GM19351 (cell line): ENCODE measurements at regions not wholly inside any gene's neighbourhood (a gene's known extent, or its start where the extent isn't known, plus 50 kb on each side); places are given as distances from the start of the nearest gene placed in this dataset.

ENCODE experiments used
- ATAC-seq: cut with Tn5 transposase; IDR thresholded peaks from one replicate; pipeline ENCODE4 v1.9.1; 2021; ENCODE audit warnings: mild to moderate bottlenecking, moderate library complexity; ENCODE audit not compliant: unreplicated experiment

DNA sequence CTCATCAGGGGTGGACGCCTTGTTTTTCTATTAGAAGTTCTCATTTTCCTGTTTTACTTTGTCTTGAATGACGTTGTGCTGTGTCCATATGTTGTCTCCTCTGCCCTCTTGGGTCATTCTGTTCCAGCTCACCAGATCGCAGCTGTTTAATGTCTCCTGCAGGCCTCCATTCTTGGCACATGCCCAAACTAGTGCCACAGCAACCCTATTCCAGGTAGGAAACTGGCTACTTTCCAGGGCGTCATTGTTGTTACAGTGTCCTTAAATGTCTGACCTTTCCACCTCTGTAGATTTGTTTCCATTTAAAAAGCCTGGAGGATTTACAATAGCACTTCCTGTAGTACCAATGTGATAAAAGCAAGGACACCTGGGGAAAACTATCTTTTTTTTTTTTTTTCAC is 500.7 kb downstream of the METTL4 start:
- no peak for ATAC-seq

DNA sequence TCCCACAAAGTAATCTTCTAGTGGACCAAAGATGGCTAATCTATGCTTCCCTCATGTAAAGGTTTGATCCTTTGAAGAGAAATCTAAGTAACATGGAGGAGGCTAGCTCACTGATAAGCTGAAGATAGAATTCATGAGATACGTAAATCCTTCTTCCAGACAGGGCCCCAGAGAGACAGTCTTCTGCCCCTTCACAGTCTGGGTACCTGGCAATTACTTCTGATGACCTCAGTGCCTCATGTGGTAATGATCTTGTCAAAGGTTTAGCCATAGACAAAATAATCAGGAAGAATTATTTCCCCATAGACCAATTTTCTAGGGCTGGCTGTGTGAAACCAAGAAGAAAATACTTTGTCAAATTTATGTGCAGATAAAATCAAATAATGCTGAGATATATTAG is 495.8 kb downstream of the METTL4 start:
- ATAC-seq = no peak

DNA sequence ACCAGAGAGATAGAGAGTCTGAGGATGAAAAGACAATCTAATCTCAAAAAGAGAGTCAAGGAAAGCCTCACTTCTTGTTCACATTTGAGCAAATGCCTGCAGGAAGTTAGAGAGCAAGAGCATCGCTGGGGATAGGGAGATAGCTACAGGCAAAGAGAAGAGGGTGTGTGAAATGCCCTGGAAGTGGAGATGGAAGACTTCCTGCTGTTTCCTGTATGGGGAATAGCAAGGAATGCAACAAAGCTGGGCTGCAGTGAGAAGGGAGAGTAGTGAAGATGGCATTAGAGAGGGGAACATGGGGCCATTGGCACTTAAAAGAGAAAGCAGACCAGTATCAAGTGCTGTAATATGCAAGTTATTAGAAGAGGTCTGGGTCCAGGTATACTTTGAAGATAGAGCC is 488.6 kb downstream of the METTL4 start:
- ATAC-seq = no peak

- no peak for ATAC-seq
Measured at GRCh38 chr18:2083691-2084090, 487.6 kb downstream of the METTL4 start.

- no peak for ATAC-seq
Measured at GRCh38 chr18:2086439-2086838, 484.9 kb downstream of the METTL4 start.

GRCh38 chr18:2087877-2088673 is 483.2 kb downstream of the METTL4 start:
- no peak for ATAC-seq

DNA sequence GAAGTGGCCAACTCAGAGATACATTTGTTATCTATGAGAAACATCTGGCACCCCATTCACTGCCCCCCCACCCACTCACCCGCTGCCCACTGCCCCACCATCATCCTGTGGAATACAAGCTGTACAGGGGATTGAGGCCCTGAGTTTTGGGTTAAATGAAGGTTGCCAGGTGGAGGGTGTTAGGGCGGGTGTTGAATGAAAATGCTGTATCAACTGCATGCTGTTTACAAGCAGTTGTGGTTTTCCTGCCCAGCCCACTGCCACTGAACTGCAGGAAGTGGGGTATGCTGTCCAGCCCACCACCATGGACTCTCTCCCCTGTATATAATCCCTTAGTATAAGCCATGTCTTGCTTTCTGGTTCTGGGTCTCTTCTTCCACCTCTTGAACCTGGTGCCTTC is 481.9 kb downstream of the METTL4 start:
- no peak for ATAC-seq

DNA sequence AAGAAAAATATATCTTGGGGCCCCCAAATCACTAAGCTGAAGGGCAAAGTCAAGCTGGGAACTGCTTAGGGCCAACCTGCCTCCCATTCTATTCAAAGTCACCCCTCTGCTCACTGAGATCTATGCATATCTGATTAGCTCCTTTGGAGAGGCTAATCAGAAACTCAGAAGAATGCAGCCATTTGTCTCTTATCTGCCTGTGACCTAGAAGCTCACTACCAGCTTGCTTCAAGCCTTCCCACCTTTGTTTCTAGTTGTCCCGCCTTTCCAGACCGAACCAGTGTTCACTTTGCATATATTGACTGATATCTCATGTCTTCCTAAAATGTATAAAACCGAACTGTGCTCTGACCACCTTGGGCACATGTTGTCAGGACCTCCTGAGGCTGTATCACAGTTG is 479.4 kb downstream of the METTL4 start:
- no peak for ATAC-seq

DNA sequence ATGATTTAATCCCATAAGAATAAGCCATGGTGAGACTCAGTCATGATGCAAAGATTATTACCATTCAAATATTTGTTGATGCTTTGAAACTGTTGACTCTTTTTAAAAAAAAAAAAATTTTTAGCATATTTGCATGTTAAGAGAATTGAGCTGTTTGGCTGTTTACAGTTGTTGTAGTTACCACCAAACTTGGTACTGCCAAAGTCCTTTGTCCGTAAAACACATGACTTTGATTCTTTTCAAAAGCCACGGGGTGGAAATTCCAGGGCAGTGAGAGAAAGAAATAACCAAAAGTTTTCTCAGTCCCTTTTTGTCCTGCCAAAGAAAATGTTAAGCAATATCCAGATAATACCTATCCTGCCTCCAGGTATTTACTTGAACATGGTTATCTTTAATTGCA is 474.8 kb downstream of the METTL4 start:
- no peak for ATAC-seq

DNA sequence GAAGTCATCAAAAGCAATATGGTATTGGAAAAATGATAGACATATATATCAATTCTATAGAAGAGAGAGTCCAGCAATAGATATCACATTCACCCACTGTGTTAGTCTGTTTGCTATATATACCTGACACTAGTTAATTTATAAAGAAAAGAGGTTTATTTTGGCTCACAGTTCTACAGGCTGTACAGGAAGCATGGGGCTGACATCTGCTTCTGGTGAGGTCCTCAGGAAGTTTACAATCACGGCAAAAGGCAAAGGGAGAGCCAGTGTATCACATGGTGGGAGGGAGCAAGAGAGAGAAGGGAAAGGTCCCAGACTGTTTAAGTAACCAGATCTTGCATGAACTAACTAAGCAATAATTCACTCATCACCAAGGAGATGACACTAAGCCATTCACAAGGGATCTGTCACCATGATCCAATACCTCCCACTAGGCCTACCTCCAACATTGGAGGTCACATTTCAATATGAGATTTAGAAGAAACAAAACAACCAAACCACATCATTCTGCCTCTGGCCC is 470.6 kb downstream of the METTL4 start:
- no peak for ATAC-seq

DNA sequence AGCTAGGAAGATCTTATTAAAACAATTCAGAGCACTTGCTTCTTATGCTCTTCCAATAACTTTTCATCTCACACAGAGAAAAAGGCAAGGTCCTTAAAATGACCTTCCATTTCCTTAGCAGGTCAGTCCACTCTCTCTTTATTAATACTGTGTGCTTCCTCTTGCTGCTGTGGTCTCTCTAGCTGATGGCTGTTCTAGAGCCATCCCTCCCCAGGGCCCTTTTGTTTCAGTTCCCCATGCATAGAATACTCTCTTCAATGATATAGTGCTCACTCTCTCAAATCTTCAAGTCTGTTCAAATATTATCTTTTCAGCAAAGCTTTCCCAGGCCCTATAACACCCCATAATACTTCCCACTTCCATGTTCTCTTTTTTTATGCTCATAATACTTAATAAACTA is 469.3 kb downstream of the METTL4 start:
- peak; percentile 59 for ATAC-seq

DNA sequence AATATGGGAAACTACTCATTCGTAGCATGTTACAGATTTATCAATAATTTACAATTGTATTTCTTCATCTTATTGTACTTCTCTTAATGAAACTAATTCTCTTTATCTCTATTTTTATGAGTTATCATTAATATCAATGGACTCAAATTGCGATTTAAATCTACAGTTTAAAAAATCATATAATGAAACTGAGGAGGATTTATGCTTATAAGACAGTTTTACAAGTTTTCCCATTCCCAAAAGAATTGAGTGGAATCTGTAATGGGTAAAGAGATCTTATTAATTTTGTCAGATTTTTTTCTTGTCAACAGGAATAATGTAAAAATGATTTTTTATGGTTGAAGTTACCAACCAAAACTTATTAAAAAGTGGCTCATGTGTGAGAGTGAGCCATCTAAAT is 468.0 kb downstream of the METTL4 start:
- no peak for ATAC-seq

DNA sequence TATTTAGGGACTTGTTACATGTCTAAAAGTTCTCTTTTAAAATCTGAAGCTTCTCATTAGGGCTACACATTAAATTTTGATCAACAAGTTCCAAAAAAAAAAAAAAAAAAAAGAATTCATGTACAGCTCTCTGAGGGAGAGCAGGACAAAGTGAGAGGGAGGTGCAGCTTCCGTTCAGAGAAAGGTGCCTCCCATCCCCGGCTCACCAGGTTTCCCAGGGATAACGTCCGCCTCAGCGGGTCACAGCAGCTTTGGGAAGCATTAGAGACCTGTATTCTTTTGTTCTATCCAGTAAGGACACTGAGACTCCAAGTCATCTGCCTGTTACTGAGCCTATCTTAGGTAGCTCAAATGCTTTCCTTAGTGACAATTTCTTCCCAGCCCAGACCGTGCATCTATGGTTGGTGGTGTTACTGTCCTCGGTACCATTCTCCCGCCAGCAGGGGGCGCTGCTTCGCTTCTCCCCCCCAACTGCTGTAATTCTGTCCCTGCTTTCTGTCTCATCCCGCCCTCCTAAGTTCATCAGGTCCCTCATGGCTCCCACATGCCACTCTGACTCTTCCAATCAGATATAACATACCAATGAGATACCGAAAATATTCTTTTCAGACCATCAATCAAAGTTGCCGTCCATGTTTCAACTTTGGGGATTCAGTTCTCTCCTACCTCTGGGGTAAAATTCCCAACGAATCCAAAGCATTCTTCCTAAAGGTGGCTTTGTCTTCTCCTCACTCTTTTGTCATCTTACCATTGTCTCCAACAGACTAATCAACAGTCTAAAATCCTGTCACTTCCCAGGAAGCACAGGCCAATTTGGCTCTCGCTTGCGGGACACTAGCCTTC is 466.5 kb downstream of the METTL4 start:
- ATAC-seq = peak; percentile 76

- ATAC-seq = no peak
Measured at GRCh38 chr18:2108591-2108990, 462.7 kb downstream of the METTL4 start.

- ATAC-seq = no peak
Measured at GRCh38 chr18:2111456-2111855, 459.8 kb downstream of the METTL4 start.

- ATAC-seq = no peak
Measured at GRCh38 chr18:2112435-2113045, 458.8 kb downstream of the METTL4 start.

DNA sequence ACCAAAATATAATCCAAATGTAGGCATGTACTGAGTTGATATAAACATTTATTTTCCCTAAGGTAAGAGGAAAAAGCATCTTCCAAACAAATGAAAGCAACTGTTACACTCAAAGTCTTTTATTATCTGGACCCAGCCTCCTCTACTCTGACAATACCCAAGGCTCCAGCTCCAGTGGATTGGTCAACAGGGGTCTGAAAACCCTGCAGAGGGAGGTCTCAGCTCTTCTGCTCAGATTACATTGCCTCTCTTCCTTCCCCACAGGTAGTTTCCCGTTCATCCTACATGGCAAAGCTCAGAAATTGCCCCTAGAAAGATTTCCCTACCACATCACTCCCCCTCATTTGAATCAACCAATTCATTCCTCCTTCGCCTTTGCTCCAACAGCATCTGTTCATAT is 457.0 kb downstream of the METTL4 start:
- no peak for ATAC-seq

DNA sequence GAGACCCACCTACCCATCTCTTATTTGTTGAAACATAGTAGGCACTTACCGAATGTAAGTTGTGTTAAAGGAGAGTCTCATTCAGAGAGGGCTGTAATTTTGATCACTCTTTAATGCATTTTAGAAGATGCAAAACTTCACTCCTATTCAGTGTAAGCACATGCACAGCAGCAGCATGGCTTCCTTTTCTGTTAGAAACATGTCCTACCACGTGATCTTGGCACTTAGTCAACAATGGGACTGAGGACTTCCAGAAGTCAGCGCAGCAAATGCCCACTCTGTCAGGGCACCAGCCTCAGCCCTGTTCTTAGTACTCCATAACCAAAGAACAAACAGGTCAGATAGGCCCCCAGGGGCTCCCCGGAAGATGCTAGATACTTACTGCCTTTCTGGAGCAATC is 456.5 kb downstream of the METTL4 start:
- ATAC-seq = no peak

DNA sequence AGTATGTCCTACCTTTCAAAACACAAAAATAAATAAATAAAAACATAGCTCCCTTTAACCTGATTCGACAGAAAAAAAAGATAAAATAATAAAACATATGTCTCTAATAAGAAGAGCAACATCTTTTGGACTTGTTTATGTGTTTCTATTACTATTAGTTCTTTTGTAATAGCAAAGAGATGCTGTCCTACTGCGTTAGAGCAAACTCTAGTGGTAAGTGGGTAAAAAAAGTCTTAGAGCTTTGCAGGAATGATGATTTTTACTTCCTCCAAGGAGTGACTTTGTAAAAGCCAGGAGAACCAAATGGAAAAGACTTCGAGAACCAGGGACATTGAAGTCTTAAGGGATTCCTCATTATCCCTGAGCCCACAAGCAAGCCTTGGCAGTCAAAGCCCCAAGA is 450.1 kb downstream of the METTL4 start:
- ATAC-seq = no peak

- ATAC-seq = no peak
Measured at GRCh38 chr18:2123077-2123476, 448.2 kb downstream of the METTL4 start.

DNA sequence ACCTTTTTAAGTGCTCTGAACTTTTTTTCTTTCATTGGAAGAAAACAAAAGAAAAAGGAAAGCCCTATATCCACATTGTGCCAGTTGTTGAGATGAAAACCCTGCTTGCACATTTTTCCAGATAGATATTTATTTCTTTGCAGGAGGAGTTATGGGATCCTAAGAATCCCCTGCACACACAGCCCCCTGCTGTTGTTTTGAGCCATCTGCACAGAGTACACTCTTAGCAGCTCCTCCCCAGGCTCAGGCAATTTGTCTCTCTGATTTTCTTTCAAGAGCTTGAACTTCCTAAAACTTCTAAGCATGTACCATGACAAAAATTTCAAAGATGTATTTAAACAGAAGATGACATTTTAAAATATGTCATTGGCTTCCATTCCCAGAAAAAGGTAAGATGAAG is 436.9 kb downstream of the METTL4 start:
- ATAC-seq = no peak

GRCh38 chr18:2135309-2135708 is 436.0 kb downstream of the METTL4 start:
- ATAC-seq = no peak
